K562 (cell line): ENCODE measurements at regions not wholly inside any gene's neighbourhood (a gene's known extent, or its start where the extent isn't known, plus 50 kb on each side); places are given as distances from the start of the nearest gene placed in this dataset.

Source experiments
- ATAC-seq: fragments of 200-7000 bp; cut with Tn5 transposase; 3 replicates; pipeline ENCODE4 v1.9.1; 2020; ENCODE audit warnings: moderate library complexity
- BruUV-seq: library from RNA; stranded (reverse); fragments of 400-500 nt; replicated peaks from 2 replicates; lab custom pipeline; 2021; lab: Mats Ljungman, UMichigan
- CTCF ChIA-PET: fragments of 300-600 bp; formaldehyde crosslinking; extraction: SDS; loops from one replicate; lab custom pipeline; 2021; ENCODE audit warnings: low intra/inter-chr PET ratio; lab: Yijun Ruan, JAX
- POLR2A ChIA-PET: fragments of 300-600, 350-650 bp; sonication (Branson Sonifier 250); formaldehyde crosslinking; extraction: SDS; loops from one replicate; lab custom pipeline; 2021; ENCODE audit warnings: antibody characterized with exemption, inconsistent platforms; lab: Yijun Ruan, JAX
- DNase-seq, 4 experiments: peaks; one replicate each; pipeline versions ENCODE4 v3.0.0 to v3.0.0-alpha.2; 2011 to 2018; ENCODE audit warnings: low spot score in 3 of 4, mixed read lengths in 3 of 4; ENCODE audit errors: extremely low read depth in 1 of 4
- FAIRE-seq: peaks from 2 replicates; lab custom pipeline; 2011; peaks lifted over from hg19 to GRCh38; lab: Jason Lieb, UNC
- H2AFZ ChIP-seq: 2 replicates; pipeline ENCODE4 v1.6.0; 2011; ENCODE audit warnings: low read depth, low read length, control low read depth, inconsistent platforms
- H3K27ac ChIP-seq: fragments of 200-600 bp; 3 replicates; pipeline ENCODE4 v1.8.0; 2011; ENCODE audit warnings: low read depth, mild to moderate bottlenecking, control low read depth, inconsistent platforms, low read length, moderate library complexity, mixed read lengths; ENCODE audit errors: extremely low read depth
- H3K27me3 ChIP-seq, 2 experiments: fragments of 300-600 bp in 1 of 2; 2 replicates in 1 of 2; 3 replicates in 1 of 2; pipeline versions ENCODE4 v1.6.0 to v1.8.0; 2011; ENCODE audit warnings: inconsistent platforms in 2 of 2, low read length in 2 of 2, mild to moderate bottlenecking in 1 of 2, mixed read lengths in 1 of 2, moderate library complexity in 1 of 2; ENCODE audit not compliant: control insufficient read depth in 2 of 2, insufficient read depth in 2 of 2
- H3K36me3 ChIP-seq: fragments of 300-600 bp; 3 replicates; pipeline ENCODE4 v1.8.0; 2011; ENCODE audit warnings: mild to moderate bottlenecking, low read length, inconsistent platforms; ENCODE audit not compliant: control insufficient read depth, insufficient read depth
- H3K4me1 ChIP-seq, 2 experiments: fragments of 200-600 bp in 1 of 2; replicated peaks in 1 of 2; 2 replicates in 1 of 2; 3 replicates in 1 of 2; pipeline versions ENCODE4 v1.5.1 to v1.8.0; 2011; ENCODE audit warnings: inconsistent platforms in 2 of 2, low read length in 2 of 2, mild to moderate bottlenecking in 1 of 2, mixed read lengths in 1 of 2, moderate library complexity in 1 of 2; ENCODE audit not compliant: control insufficient read depth in 2 of 2, insufficient read depth in 2 of 2
- H3K4me2 ChIP-seq: 2 replicates; pipeline ENCODE4 v1.6.1; 2011; ENCODE audit warnings: low read length, control low read depth, inconsistent platforms, mixed read lengths; ENCODE audit not compliant: insufficient read depth
- H3K4me3 ChIP-seq: fragments of 200-600 bp; sonication (generic), shearing (Covaris generic); 2 replicates; pipeline ENCODE4 v1.5.1; 2016; ENCODE audit warnings: control low read depth, inconsistent platforms
- H3K79me2 ChIP-seq: fragments of 200-600 bp; 3 replicates; pipeline ENCODE4 v1.8.0; 2011; ENCODE audit warnings: low read length, inconsistent platforms; ENCODE audit not compliant: control insufficient read depth, insufficient read depth
- H3K9ac ChIP-seq, 2 experiments: 2 replicates each; pipeline versions ENCODE4 v1.6.0 to v1.6.1; 2011; ENCODE audit warnings: low read depth in 2 of 2, low read length in 2 of 2, control low read depth in 1 of 2, inconsistent platforms in 1 of 2, mild to moderate bottlenecking in 1 of 2, mixed read lengths in 1 of 2; ENCODE audit not compliant: insufficient read depth in 1 of 2
- H3K9me1 ChIP-seq: one replicate; pipeline ENCODE4 v1.6.0; 2011; ENCODE audit warnings: inconsistent platforms, mild to moderate bottlenecking, low read length, moderate library complexity; ENCODE audit not compliant: control insufficient read depth, insufficient read depth
- H3K9me3 ChIP-seq: replicated peaks from 2 replicates; pipeline ENCODE4 v1.5.1; 2011; ENCODE audit warnings: low read depth, low read length, inconsistent platforms; ENCODE audit not compliant: control insufficient read depth, insufficient read depth
- H4K20me1 ChIP-seq: replicated peaks from 2 replicates; pipeline ENCODE4 v1.6.1; 2011; ENCODE audit warnings: low read length, inconsistent platforms, mixed read lengths; ENCODE audit not compliant: control insufficient read depth, insufficient read depth
- ADNP ChIP-seq: fragments of 200-800 bp; sonication (Bioruptor generic); IDR thresholded peaks from 2 replicates; pipeline ENCODE4 v1.6.1; 2016; ENCODE audit warnings: missing genetic modification characterization, missing compliant biosample characterization
- EP300 ChIP-seq: IDR thresholded peaks from 2 replicates; pipeline ENCODE4 v1.6.1; 2012; ENCODE audit warnings: low read length, improper control_type of control experiment
- KDM5B ChIP-seq: fragments of 200-600 bp; sonication (generic); IDR thresholded peaks from 2 replicates; pipeline ENCODE4 v1.6.1; 2012; ENCODE audit warnings: low read depth, mild to moderate bottlenecking, moderate library complexity, low read length, control low read depth, inconsistent platforms; ENCODE audit not compliant: insufficient replicate concordance
- NFATC3 ChIP-seq: fragments of 450-650 bp; IDR thresholded peaks from 2 replicates; pipeline ENCODE4 v1.6.1; 2017; ENCODE audit warnings: mild to moderate bottlenecking
- RAD21 ChIP-seq, 2 experiments: fragments of 250-450 bp in 1 of 2; fragments of 450-650 bp in 1 of 2; sonication (Bioruptor Pico) in 1 of 2; formaldehyde crosslinking in 1 of 2; IDR thresholded peaks in 1 of 2; conservative IDR thresholded peaks in 1 of 2; 2 replicates each; pipeline versions ENCODE4 v1.4.0 to v1.8.0; 2020 to 2022; ENCODE audit warnings: mild to moderate bottlenecking in 2 of 2, moderate library complexity in 1 of 2
- SIN3B ChIP-seq: fragments of 450-650 bp; IDR thresholded peaks from 2 replicates; pipeline ENCODE4 v1.6.1; 2017; ENCODE audit warnings: low read depth, mild to moderate bottlenecking, moderate library complexity
- SMC3 ChIP-seq: conservative IDR thresholded peaks from 2 replicates; pipeline ENCODE4 v1.6.1; 2011; ENCODE audit warnings: low read depth, low read length, improper control_type of control experiment; ENCODE audit not compliant: insufficient read depth
- ZNF140 ChIP-seq: fragments of 250-450 bp; sonication (Bioruptor Pico); IDR thresholded peaks from 2 replicates; pipeline ENCODE4 v1.8.0; 2021; ENCODE audit warnings: moderate library complexity, mild to moderate bottlenecking, inconsistent platforms
- ZNF274 ChIP-seq: IDR thresholded peaks from 2 replicates; pipeline ENCODE4 v1.6.1; 2011; ENCODE audit warnings: low read depth, mild to moderate bottlenecking, low read length, moderate library complexity, borderline replicate concordance
- WGBS: fragments of 100-300 bp; shearing (Covaris generic); methylation state at CpG from one replicate; pipeline ENCODE4 v1.1.6; 2016; ENCODE audit warnings: low coverage, mixed read lengths; ENCODE audit not compliant: insufficient coverage; ENCODE audit errors: missing lambda C conversion rate; 5-methylcytosine and 5-hydroxymethylcytosine counted together
- in situ Hi-C: fragments of 300-500 bp; cut with MboI; formaldehyde crosslinking; loops from 4 replicates; pipeline ENCODE4 v1.15.0; 2018; ENCODE audit warnings: inconsistent platforms, mixed read lengths
- intact Hi-C: fragments of 100-400 bp; cut with micrococcal nuclease; formaldehyde crosslinking; loops from 2 replicates; pipeline ENCODE4 v1.14.2; 2022
- TF ChIP-seq, protein P1 (sequence below), 2 experiments: fragments of 450-650 bp; IDR thresholded peaks; 2 replicates each; pipeline ENCODE4 v1.6.1; 2016; ENCODE audit warnings: mild to moderate bottlenecking in 2 of 2, borderline replicate concordance in 1 of 2, low read depth in 1 of 2, moderate library complexity in 1 of 2

DNA sequence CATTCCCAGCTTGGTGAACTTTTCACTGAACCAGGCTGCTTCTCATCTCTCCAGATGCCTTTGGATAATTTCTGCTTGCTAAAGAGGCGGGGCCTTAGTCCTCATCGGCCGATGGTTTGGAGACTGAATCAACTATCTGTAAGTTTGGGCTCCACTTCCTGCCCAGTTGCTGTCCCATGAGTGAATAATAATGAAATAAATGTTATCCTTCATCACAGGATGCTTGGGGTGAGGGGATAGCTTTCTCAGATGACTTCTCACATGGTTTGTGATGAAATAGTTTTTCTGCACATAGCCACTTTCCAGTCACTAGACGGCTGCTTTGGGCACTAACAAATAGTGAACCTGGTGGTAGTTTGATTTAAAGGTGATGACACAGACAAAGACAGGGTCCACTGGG, 376.6 kb upstream of the TRIB2 start:
- Histone ChIP-seq H3K9me1 (no peaks in the 10 kb centered on the region), H3K4me1 (no peaks in the 10 kb centered on the region; a peak in 1 of 5 replicates), H3K27me3 (no peaks in the 10 kb centered on the region), H3K4me2 (no peak overlapping the region), H4K20me1 (no peaks in the 10 kb centered on the region), H3K36me3 (peaks cover 17% of the 10 kb centered on the region; the same call in 2 of the 3 replicates), H3K27ac (no peak overlapping the region), H3K4me3 (no peak overlapping the region), H3K9me3 (no peaks in the 10 kb centered on the region), H2AFZ (no peak overlapping the region), H3K9ac (no peak overlapping the region), H3K79me2 (no peaks in the 10 kb centered on the region)
- in situ Hi-C loops (no loop called here), intact Hi-C loops (no loop called here)
- ChIA-PET CTCF (no interaction called here), POLR2A (interaction anchor here (2.3 kb wide), 1 partner anchor 11 kb away, joined by 10 read pairs; no protein-coding TSS in a partner anchor)
- FAIRE-seq (no peak), DNase-seq (no peak), ATAC-seq (no peak)
- BruUV-seq, result no TSS peak
- 61% methylated on average over 4 of the region's 4 CpGs for WGBS
- TF ChIP-seq ZNF274 (no peak), ADNP (tag) (no peak), EP300 (no peak), KDM5B (no peak), NFATC3 (no peak), SIN3B (no peak), ZNF140 (no peak), RAD21 (CRISPR knock-in tag; conservative IDR thresholded peaks at IDR 0.05 in 1 of 2, IDR thresholded peaks at IDR 0.05 in 1 of 2) (no peak), SMC3 (no peak)
- TF ChIP-seq, protein P1, sequence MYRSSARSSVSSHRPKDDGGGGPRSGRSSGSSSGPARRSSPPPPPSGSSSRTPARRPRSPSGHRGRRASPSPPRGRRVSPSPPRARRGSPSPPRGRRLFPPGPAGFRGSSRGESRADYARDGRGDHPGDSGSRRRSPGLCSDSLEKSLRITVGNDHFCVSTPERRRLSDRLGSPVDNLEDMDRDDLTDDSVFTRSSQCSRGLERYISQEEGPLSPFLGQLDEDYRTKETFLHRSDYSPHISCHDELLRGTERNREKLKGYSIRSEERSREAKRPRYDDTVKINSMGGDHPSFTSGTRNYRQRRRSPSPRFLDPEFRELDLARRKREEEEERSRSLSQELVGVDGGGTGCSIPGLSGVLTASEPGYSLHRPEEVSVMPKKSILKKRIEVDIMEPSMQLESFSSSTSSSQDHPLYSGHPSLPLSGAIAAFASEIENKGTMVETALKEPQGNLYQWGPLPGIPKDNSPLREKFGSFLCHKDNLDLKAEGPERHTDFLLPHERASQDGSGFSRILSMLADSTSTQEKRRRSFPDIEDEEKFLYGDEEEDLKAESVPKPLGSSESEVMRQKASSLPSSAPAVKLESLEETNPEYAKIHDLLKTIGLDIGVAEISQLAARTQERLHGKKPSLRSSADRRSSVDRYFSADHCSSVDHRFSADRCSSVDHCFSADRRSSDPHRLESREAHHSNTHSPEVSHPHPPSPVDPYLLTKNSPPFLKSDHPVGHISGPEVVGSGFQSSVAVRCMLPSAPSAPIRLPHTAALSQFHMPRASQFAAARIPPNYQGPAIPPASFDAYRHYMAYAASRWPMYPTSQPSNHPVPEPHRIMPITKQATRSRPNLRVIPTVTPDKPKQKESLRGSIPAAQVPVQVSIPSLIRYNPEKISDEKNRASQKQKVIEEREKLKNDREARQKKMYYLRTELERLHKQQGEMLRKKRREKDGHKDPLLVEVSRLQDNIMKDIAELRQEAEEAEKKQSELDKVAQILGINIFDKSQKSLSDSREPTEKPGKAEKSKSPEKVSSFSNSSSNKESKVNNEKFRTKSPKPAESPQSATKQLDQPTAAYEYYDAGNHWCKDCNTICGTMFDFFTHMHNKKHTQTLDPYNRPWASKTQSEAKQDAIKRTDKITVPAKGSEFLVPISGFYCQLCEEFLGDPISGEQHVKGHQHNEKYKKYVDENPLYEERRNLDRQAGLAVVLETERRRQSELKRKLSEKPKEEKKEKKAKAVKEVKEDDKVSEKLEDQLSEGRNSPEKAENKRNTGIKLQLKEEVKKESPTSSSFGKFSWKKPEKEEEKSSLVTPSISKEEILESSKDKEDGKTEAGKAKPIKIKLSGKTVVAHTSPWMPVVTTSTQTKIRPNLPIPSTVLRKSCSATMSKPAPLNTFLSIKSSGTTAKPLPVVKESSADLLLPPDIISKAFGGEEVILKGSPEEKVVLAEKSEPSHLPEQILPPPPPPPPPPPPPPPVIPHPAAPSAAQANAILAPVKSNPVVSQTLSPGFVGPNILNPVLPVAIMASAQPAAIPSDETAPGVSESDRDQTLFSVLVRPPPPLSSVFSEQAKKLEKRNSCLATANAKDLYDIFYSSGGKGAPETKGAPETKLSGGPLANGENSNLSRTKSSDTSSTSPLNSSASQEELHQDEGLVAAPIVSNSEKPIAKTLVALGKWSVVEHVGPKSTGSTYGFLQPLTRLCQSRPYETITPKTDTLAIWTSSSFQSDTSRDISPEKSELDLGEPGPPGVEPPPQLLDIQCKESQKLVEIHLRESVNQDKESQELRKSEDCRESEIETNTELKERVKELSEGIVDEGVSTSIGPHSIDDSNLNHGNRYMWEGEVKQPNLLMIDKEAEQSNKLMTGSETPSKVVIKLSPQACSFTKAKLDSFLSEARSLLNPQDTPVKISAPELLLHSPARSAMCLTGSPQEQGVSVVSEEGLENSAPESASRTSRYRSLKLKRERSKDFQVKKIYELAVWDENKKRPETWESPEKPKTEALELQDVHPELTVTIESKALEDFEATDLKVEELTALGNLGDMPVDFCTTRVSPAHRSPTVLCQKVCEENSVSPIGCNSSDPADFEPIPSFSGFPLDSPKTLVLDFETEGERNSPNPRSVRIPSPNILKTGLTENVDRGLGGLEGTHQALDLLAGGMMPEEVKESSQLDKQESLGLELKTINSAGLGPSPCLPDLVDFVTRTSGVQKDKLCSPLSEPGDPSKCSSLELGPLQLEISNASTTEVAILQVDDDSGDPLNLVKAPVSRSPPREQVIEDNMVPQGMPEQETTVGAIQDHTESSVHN (IDR thresholded peaks at IDR 0.05; ENCODE audit: borderline replicate concordance in 1 of 2, low read depth in 1 of 2), result no peak
